ENCODE measurements at regions not wholly inside any gene's neighbourhood (a gene's known extent, or its start where the extent isn't known, plus 50 kb on each side); places are given as distances from the start of the nearest gene placed in this dataset.

DNA sequence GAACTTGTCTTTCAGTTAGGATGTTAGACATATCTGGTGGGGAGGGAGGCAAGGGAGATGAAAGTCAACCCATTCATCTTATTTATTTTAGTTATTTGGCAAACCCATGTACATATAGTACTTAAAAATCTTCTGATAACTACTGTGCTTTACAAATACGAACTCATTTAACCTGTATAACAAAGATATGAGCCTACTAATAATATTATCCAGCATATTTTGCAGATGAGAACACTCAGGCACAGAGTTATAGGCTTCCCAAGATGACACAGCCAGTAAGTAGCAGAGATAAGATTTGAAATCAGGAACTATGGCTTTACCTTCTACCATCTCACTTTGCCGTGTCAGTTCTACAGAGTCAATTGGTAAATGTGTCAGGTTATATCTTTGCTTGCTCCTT is 262.6 kb upstream of the DOK6 start:
- TF ChIP-seq, protein P1, sequence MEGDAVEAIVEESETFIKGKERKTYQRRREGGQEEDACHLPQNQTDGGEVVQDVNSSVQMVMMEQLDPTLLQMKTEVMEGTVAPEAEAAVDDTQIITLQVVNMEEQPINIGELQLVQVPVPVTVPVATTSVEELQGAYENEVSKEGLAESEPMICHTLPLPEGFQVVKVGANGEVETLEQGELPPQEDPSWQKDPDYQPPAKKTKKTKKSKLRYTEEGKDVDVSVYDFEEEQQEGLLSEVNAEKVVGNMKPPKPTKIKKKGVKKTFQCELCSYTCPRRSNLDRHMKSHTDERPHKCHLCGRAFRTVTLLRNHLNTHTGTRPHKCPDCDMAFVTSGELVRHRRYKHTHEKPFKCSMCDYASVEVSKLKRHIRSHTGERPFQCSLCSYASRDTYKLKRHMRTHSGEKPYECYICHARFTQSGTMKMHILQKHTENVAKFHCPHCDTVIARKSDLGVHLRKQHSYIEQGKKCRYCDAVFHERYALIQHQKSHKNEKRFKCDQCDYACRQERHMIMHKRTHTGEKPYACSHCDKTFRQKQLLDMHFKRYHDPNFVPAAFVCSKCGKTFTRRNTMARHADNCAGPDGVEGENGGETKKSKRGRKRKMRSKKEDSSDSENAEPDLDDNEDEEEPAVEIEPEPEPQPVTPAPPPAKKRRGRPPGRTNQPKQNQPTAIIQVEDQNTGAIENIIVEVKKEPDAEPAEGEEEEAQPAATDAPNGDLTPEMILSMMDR (conservative IDR thresholded peaks at IDR 0.05): no peak
- TF ChIP-seq EZH2 (IDR thresholded peaks at IDR 0.05; ENCODE audit: low read depth): no peak
